ENCODE measurements at regions not wholly inside any gene's neighbourhood (a gene's known extent, or its start where the extent isn't known, plus 50 kb on each side); places are given as distances from the start of the nearest gene placed in this dataset.

GRCh38 chr21:33967086-33967571 is 51.5 kb upstream of the ATP5PO start:
- H3K9me3 ChIP-seq: no peaks in the 10 kb centered on the region
- H3K4me3 ChIP-seq: no peak overlapping the region
- no peak overlapping the region for H3K4me2 ChIP-seq
- FAIRE-seq (no peak), ATAC-seq (no peak), DNase-seq (ENCODE audit: low read depth in 1 of 2, low spot score in 1 of 2) (no peak)
- WGBS (ENCODE audit: missing lambda C conversion rate): 80% methylated on average over 5 of the region's 5 CpGs
- CTCF ChIA-PET: interaction anchor here (1.2 kb wide), 1 partner anchor 43 kb away, joined by 5 read pairs; no protein-coding TSS in a partner anchor
- TF ChIP-seq NFE2L2 (conservative IDR thresholded peaks at IDR 0.05; ENCODE audit: low read length): no peak
- no peak for TF ChIP-seq CBX8 (IDR thresholded peaks at IDR 0.05)
- TF ChIP-seq, protein P1, sequence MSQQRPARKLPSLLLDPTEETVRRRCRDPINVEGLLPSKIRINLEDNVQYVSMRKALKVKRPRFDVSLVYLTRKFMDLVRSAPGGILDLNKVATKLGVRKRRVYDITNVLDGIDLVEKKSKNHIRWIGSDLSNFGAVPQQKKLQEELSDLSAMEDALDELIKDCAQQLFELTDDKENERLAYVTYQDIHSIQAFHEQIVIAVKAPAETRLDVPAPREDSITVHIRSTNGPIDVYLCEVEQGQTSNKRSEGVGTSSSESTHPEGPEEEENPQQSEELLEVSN (IDR thresholded peaks at IDR 0.05; ENCODE audit: borderline replicate concordance, low read depth): no peak
- TF ChIP-seq HDAC2 (IDR thresholded peaks at IDR 0.05): no peak
- TF ChIP-seq MAZ (IDR thresholded peaks at IDR 0.05; ENCODE audit: borderline replicate concordance, low read depth, low read length): no peak
- TF ChIP-seq POLR2A (IDR thresholded peaks at IDR 0.05; ENCODE audit: low read length): no peak
- no peak for TF ChIP-seq FOXS1 (CRISPR knock-in tag; IDR thresholded peaks at IDR 0.05)
- TF ChIP-seq, protein P2, sequence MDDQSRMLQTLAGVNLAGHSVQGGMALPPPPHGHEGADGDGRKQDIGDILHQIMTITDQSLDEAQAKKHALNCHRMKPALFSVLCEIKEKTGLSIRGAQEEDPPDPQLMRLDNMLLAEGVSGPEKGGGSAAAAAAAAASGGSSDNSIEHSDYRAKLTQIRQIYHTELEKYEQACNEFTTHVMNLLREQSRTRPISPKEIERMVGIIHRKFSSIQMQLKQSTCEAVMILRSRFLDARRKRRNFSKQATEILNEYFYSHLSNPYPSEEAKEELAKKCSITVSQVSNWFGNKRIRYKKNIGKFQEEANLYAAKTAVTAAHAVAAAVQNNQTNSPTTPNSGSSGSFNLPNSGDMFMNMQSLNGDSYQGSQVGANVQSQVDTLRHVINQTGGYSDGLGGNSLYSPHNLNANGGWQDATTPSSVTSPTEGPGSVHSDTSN (IDR thresholded peaks at IDR 0.05): no peak
- TF ChIP-seq, protein P3, sequence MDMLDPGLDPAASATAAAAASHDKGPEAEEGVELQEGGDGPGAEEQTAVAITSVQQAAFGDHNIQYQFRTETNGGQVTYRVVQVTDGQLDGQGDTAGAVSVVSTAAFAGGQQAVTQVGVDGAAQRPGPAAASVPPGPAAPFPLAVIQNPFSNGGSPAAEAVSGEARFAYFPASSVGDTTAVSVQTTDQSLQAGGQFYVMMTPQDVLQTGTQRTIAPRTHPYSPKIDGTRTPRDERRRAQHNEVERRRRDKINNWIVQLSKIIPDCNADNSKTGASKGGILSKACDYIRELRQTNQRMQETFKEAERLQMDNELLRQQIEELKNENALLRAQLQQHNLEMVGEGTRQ (IDR thresholded peaks at IDR 0.05): no peak
- no peak for TF ChIP-seq CTCF (IDR thresholded peaks at IDR 0.05)
- no peak for TF ChIP-seq FOSL2 (IDR thresholded peaks at IDR 0.05)
- no peak for TF ChIP-seq FOSL2 (CRISPR knock-in tag; IDR thresholded peaks at IDR 0.05)
- no peak for TF ChIP-seq RFX5 (IDR thresholded peaks at IDR 0.05)
- TF ChIP-seq, protein P4, sequence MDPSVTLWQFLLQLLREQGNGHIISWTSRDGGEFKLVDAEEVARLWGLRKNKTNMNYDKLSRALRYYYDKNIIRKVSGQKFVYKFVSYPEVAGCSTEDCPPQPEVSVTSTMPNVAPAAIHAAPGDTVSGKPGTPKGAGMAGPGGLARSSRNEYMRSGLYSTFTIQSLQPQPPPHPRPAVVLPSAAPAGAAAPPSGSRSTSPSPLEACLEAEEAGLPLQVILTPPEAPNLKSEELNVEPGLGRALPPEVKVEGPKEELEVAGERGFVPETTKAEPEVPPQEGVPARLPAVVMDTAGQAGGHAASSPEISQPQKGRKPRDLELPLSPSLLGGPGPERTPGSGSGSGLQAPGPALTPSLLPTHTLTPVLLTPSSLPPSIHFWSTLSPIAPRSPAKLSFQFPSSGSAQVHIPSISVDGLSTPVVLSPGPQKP (IDR thresholded peaks at IDR 0.05; ENCODE audit: low read depth, low read length): no peak
- TF ChIP-seq SREBF2 (IDR thresholded peaks at IDR 0.05): no peak
- no peak for TF ChIP-seq ZSCAN20 (CRISPR knock-in tag; IDR thresholded peaks at IDR 0.05)
- no peak for TF ChIP-seq HMGXB4 (CRISPR knock-in tag; IDR thresholded peaks at IDR 0.05; ENCODE audit: borderline replicate concordance)
- no peak for TF ChIP-seq HOXB13 (CRISPR knock-in tag; IDR thresholded peaks at IDR 0.05; ENCODE audit: low read depth)
- POLR2A ChIA-PET: no interaction called here
- no peak overlapping the region for H3K27ac ChIP-seq
- peaks cover 22% of the 10 kb centered on the region for H3K4me1 ChIP-seq

DNA sequence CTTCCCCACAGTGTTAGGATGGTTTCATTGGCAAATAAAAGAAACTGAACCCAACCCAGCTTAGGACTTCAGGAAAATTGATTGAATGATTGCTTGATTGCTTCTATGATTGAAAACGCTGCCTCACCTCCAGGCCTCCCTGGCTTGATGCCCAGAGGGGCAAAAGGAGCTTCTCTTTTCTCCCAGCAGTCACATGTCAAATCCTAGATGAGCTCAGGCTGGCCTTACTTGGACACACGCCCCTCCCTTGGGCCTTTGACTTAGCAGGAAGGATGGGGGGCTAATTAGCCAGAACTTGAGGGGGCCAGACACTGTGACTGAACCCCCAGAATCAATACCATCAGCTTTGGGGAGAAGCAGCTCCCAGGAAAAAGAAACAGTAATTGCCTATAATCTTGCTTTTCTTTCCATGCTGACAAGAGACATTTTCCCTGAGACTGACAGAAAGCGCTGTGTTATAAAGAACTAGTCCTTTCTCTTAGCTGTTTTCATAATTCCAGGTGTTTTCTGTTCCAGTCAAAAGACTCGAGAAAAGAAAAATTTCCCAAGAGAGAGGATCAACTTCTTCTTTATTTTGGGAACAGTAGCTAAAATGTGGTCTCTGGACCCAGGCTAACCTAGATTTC is 50.8 kb upstream of the ATP5PO start:
- 66% methylated on average over 4 of the region's 4 CpGs for WGBS (ENCODE audit: missing lambda C conversion rate)
- Histone ChIP-seq H3K4me3 (no peak overlapping the region), H3K4me2 (no peak overlapping the region), H3K27ac (no peak overlapping the region), H3K9me3 (no peaks in the 10 kb centered on the region), H3K4me1 (peaks cover 16% of the 10 kb centered on the region)
- ChIA-PET CTCF (interaction anchor here (0.6 to 1.2 kb wide), 2 partner anchors 42 to 401 kb away, joined by 3 to 5 read pairs; no protein-coding TSS in a partner anchor), POLR2A (no interaction called here)
- DNase-seq (ENCODE audit: low read depth in 1 of 2, low spot score in 1 of 2) (no peak), FAIRE-seq (no peak), ATAC-seq (no peak)
- no peak for TF ChIP-seq CHD2 (IDR thresholded peaks at IDR 0.05; ENCODE audit: low read length, partially characterized antibody)
- TF ChIP-seq ZC3H11A (IDR thresholded peaks at IDR 0.05): no peak
- TF ChIP-seq NPAS2 (CRISPR knock-in tag; IDR thresholded peaks at IDR 0.05; ENCODE audit: borderline replicate concordance): no peak
- no peak for TF ChIP-seq BCL3 (IDR thresholded peaks at IDR 0.05)
- TF ChIP-seq KDM1A (IDR thresholded peaks at IDR 0.05; ENCODE audit: low read depth): no peak
- TF ChIP-seq SREBF2 (IDR thresholded peaks at IDR 0.05): no peak
- TF ChIP-seq ESRRA (IDR thresholded peaks at IDR 0.05; ENCODE audit: borderline replicate concordance, low read length): no peak
- no peak for TF ChIP-seq RAD21 (conservative IDR thresholded peaks at IDR 0.05 in 1 of 2, IDR thresholded peaks at IDR 0.05 in 1 of 2)
- no peak for TF ChIP-seq HOXA7 (CRISPR knock-in tag; IDR thresholded peaks at IDR 0.05)
- no peak for TF ChIP-seq TFCP2L1 (CRISPR knock-in tag; IDR thresholded peaks at IDR 0.05)
- no peak for TF ChIP-seq NR3C1 (IDR thresholded peaks at IDR 0.05)
- TF ChIP-seq ZSCAN20 (CRISPR knock-in tag; IDR thresholded peaks at IDR 0.05): no peak
